ENCODE measurements at regions not wholly inside any gene's neighbourhood (a gene's known extent, or its start where the extent isn't known, plus 50 kb on each side); places are given as distances from the start of the nearest gene placed in this dataset.

DNA sequence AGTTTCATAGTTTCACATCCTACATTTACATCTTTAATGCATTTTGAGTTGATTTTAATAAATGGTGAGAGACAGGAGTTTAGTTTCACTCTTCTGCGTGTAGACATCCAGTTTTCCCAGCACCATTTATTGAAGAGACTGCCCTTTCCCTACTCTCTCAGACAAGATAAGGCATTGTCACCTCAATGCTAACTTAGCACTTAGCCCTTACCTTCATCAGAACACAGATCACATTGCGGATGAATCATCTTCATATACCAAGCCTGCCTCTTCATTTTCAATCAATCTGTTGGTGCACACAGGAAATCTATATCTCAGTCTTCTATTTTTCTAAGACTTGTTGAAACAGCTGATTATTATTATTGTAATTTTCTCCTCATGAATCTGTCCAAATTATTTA lies 396.6 kb upstream of the NBEA start:
- ATAC-seq: no peak
- TF ChIP-seq CREB5 (CRISPR knock-in tag; IDR thresholded peaks at IDR 0.05; ENCODE audit: low read depth) (no peak), ZNF8 (CRISPR knock-in tag; IDR thresholded peaks at IDR 0.05) (no peak), ZFP30 (CRISPR knock-in tag; IDR thresholded peaks at IDR 0.05) (no peak), POU6F1 (CRISPR knock-in tag; IDR thresholded peaks at IDR 0.05; ENCODE audit: borderline replicate concordance, low read depth) (no peak), ZFP3 (CRISPR knock-in tag; IDR thresholded peaks at IDR 0.05) (no peak), SNAI2 (CRISPR knock-in tag; IDR thresholded peaks at IDR 0.05) (no peak), ZNF565 (CRISPR knock-in tag; conservative IDR thresholded peaks at IDR 0.05; ENCODE audit: low read depth) (no peak), TSHZ2 (CRISPR knock-in tag; IDR thresholded peaks at IDR 0.05) (no peak), ISL1 (CRISPR knock-in tag; IDR thresholded peaks at IDR 0.05) (no peak), BACH2 (CRISPR knock-in tag; IDR thresholded peaks at IDR 0.05; ENCODE audit: borderline replicate concordance) (no peak), ZC3H10 (CRISPR knock-in tag; IDR thresholded peaks at IDR 0.05) (no peak), OSR1 (CRISPR knock-in tag; IDR thresholded peaks at IDR 0.05) (no peak), ARNTL (CRISPR knock-in tag; IDR thresholded peaks at IDR 0.05; ENCODE audit: borderline replicate concordance, low read depth) (no peak), CSDC2 (CRISPR knock-in tag; IDR thresholded peaks at IDR 0.05) (no peak), ZNF70 (CRISPR knock-in tag; IDR thresholded peaks at IDR 0.05) (no peak), TCF4 (CRISPR knock-in tag; IDR thresholded peaks at IDR 0.05; ENCODE audit: borderline replicate concordance) (no peak), RARB (CRISPR knock-in tag; IDR thresholded peaks at IDR 0.05) (no peak), GLIS3 (CRISPR knock-in tag; IDR thresholded peaks at IDR 0.05) (no peak), PATZ1 (CRISPR knock-in tag; IDR thresholded peaks at IDR 0.05; ENCODE audit: borderline replicate concordance) (no peak)
- TF ChIP-seq, protein P1, sequence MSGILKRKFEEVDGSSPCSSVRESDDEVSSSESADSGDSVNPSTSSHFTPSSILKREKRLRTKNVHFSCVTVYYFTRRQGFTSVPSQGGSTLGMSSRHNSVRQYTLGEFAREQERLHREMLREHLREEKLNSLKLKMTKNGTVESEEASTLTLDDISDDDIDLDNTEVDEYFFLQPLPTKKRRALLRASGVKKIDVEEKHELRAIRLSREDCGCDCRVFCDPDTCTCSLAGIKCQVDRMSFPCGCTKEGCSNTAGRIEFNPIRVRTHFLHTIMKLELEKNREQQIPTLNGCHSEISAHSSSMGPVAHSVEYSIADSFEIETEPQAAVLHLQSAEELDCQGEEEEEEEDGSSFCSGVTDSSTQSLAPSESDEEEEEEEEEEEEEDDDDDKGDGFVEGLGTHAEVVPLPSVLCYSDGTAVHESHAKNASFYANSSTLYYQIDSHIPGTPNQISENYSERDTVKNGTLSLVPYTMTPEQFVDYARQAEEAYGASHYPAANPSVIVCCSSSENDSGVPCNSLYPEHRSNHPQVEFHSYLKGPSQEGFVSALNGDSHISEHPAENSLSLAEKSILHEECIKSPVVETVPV (CRISPR knock-in tag; IDR thresholded peaks at IDR 0.05): no peak

DNA sequence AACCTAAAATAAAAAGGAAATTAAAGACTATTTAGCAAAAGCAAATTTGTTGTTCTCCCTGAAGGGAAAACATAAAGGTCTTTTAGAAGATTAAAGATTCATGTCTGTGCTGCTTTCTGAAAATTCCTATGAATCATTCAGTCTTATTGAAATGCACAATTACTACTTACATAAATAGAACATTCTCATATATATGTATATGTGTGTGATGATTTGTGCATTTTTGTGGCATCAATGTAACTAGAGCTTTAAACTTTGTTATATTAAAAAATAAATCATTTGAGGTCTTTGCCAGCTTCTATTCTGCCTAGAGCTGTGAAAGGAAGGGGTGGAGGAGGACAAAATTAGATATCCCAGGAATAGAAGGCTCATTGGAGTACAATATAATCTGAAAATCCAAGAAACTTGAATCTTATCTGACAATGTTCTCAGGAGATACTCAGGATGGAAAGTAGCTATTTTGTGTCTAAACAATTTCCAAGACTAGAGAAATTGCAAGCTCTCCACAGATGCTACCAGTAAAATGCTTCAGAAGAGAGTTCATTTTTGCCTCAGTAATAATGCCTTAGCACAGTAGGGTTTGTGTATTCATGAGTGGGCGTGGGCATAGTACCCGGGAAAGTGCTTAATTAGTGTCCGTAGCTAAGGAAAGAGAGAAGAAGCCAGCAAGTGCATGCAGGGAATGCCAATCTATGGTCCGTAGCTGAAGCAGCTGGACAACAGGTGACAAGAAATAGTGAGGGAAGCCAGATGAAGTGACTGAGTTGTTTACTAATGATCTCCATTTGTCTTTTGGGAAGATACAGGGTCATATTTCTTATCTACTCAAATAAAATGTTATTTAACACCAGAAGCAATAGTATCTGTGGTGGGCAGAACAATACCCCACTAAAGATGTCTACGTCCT lies 395.5 kb upstream of the NBEA start:
- ATAC-seq: no peak
- TF ChIP-seq ARNTL (CRISPR knock-in tag; IDR thresholded peaks at IDR 0.05; ENCODE audit: borderline replicate concordance, low read depth) (no peak), ESRRG (CRISPR knock-in tag; IDR thresholded peaks at IDR 0.05) (no peak), ZNF70 (CRISPR knock-in tag; IDR thresholded peaks at IDR 0.05) (no peak), OSR1 (CRISPR knock-in tag; IDR thresholded peaks at IDR 0.05) (no peak), CREB5 (CRISPR knock-in tag; IDR thresholded peaks at IDR 0.05; ENCODE audit: low read depth) (no peak), ZNF565 (CRISPR knock-in tag; conservative IDR thresholded peaks at IDR 0.05; ENCODE audit: low read depth) (no peak), ZNF8 (CRISPR knock-in tag; IDR thresholded peaks at IDR 0.05) (no peak), PATZ1 (CRISPR knock-in tag; IDR thresholded peaks at IDR 0.05; ENCODE audit: borderline replicate concordance) (no peak), SNAI2 (CRISPR knock-in tag; IDR thresholded peaks at IDR 0.05) (no peak), ZC3H10 (CRISPR knock-in tag; IDR thresholded peaks at IDR 0.05) (no peak), POU6F1 (CRISPR knock-in tag; IDR thresholded peaks at IDR 0.05; ENCODE audit: borderline replicate concordance, low read depth) (no peak), RARB (CRISPR knock-in tag; IDR thresholded peaks at IDR 0.05) (no peak), CSDC2 (CRISPR knock-in tag; IDR thresholded peaks at IDR 0.05) (no peak)
- TF ChIP-seq, protein P1 (CRISPR knock-in tag; IDR thresholded peaks at IDR 0.05): no peak

All from SK-N-SH treated with all-trans-retinoic acid at 6 μM for 48 hours (cell line).